Gastroesophageal sphincter (tissue), 3 donors: ENCODE measurements at regions not wholly inside any gene's neighbourhood (a gene's known extent, or its start where the extent isn't known, plus 50 kb on each side); places are given as distances from the start of the nearest gene placed in this dataset.

Source experiments
- EP300 ChIP-seq: sonication (generic); formaldehyde crosslinking; IDR thresholded peaks from one replicate; pipeline ENCODE4 v1.6.1; 2017; ENCODE audit warnings: antibody characterized with exemption, mild to moderate bottlenecking
- POLR2A ChIP-seq, 2 donors: fragments of 450-650 bp; IDR thresholded peaks; one replicate each; pipeline ENCODE4 v1.6.1; 2017; ENCODE audit warnings: antibody characterized with exemption in 2 of 2, mild to moderate bottlenecking in 2 of 2, moderate library complexity in 1 of 2
- POLR2AphosphoS5 ChIP-seq: sonication (generic); formaldehyde crosslinking; IDR thresholded peaks from one replicate; pipeline ENCODE4 v1.6.1; 2017; ENCODE audit warnings: antibody characterized with exemption
- TF ChIP-seq, protein P1 (sequence below), 4 experiments: fragments of 200-600 bp in 2 of 4; fragments of 450-650 bp in 2 of 4; sonication (generic) in 1 of 4; IDR thresholded peaks; one replicate each; pipeline ENCODE4 v1.5.1; 2017 to 2019; ENCODE audit warnings: antibody characterized with exemption in 4 of 4, mild to moderate bottlenecking in 2 of 4, moderate library complexity in 2 of 4

DNA sequence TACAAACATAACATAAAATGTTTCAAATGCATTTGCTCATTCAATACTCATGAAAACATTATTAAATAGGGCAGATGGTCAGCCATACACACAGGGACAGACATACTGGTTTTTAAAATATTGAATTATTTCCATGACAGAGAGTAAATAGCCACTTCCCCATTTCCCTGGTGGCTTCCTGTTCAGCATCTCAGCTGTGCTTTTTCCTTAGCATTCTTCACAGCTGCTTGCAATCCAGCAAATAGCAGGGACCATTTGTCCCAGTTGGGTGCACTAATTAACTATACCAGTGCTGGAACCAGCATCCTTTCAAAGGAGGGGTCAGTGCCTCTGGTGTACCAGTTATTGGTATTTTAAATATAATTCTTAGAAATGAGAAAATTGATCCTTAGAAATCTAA is 964.7 kb downstream of the RAB28 start:
- no peak for TF ChIP-seq POLR2A (IDR thresholded peaks at IDR 0.05)
- TF ChIP-seq, protein P1, sequence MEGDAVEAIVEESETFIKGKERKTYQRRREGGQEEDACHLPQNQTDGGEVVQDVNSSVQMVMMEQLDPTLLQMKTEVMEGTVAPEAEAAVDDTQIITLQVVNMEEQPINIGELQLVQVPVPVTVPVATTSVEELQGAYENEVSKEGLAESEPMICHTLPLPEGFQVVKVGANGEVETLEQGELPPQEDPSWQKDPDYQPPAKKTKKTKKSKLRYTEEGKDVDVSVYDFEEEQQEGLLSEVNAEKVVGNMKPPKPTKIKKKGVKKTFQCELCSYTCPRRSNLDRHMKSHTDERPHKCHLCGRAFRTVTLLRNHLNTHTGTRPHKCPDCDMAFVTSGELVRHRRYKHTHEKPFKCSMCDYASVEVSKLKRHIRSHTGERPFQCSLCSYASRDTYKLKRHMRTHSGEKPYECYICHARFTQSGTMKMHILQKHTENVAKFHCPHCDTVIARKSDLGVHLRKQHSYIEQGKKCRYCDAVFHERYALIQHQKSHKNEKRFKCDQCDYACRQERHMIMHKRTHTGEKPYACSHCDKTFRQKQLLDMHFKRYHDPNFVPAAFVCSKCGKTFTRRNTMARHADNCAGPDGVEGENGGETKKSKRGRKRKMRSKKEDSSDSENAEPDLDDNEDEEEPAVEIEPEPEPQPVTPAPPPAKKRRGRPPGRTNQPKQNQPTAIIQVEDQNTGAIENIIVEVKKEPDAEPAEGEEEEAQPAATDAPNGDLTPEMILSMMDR (IDR thresholded peaks at IDR 0.05): no peak
- TF ChIP-seq POLR2AphosphoS5: no peak
- no peak for TF ChIP-seq EP300
